Esophagus squamous epithelium (tissue), 4 donors: ENCODE measurements at regions not wholly inside any gene's neighbourhood (a gene's known extent, or its start where the extent isn't known, plus 50 kb on each side); places are given as distances from the start of the nearest gene placed in this dataset.

ENCODE experiments used
- CTCF ChIP-seq, 6 experiments: fragments of 450-650 bp in 4 of 6; fragments of 200-600 bp in 2 of 6; sonication (generic) in 2 of 6; IDR thresholded peaks; one replicate each; pipeline ENCODE4 v1.5.1; 2016 to 2019; ENCODE audit warnings: antibody characterized with exemption in 6 of 6, mild to moderate bottlenecking in 4 of 6, moderate library complexity in 4 of 6
- POLR2A ChIP-seq, 4 donors: fragments of 450-650 bp; IDR thresholded peaks; one replicate each; pipeline ENCODE4 v1.6.1; 2017; ENCODE audit warnings: antibody characterized with exemption in 4 of 4, mild to moderate bottlenecking in 4 of 4, moderate library complexity in 3 of 4

GRCh38 chr10:31605861-31606525 is 287.0 kb downstream of the ZEB1 start:
- TF ChIP-seq CTCF (IDR thresholded peaks at IDR 0.05) (no peak), POLR2A (IDR thresholded peaks at IDR 0.05) (no peak)
